B cell (primary cell): ENCODE measurements at regions not wholly inside any gene's neighbourhood (a gene's known extent, or its start where the extent isn't known, plus 50 kb on each side); places are given as distances from the start of the nearest gene placed in this dataset.
"Not testable (repeated sequence)": the region's sequence is repeated elsewhere in the genome, so short reads cannot be mapped to it uniquely, and the experiment has no call there.

Experiments used
- EZH2 ChIP-seq: IDR thresholded peaks from 2 replicates; pipeline ENCODE4 v1.6.1; 2012; ENCODE audit warnings: borderline replicate concordance, low read depth, mild to moderate bottlenecking, moderate library complexity, low read length; ENCODE audit not compliant: insufficient read depth, poor library complexity, severe bottlenecking
- TF ChIP-seq, protein P1 (sequence below): fragments of 200-600 bp; IDR thresholded peaks from one replicate; pipeline ENCODE4 v1.8.0; 2022; ENCODE audit warnings: antibody characterized with exemption, mild to moderate bottlenecking

DNA sequence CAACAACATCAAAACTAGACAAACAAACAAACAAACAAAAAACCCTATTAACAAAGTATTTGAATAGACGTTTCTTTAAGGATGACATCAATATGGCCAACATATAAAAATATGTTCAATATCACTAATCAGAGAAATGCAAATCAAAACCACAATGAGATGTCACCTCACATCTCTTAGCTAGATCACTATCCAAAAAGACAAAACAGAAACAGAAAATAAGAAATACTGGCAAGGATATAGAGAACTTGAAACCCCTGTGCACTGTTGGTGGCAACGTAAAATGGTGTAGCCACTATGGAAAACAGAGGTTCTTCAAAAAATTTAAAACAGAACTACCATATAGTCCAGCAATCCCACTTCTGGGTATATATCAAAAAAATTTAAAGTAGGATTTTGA lies 236.9 kb downstream of the SPATA31A6 start:
- TF ChIP-seq, protein P1, sequence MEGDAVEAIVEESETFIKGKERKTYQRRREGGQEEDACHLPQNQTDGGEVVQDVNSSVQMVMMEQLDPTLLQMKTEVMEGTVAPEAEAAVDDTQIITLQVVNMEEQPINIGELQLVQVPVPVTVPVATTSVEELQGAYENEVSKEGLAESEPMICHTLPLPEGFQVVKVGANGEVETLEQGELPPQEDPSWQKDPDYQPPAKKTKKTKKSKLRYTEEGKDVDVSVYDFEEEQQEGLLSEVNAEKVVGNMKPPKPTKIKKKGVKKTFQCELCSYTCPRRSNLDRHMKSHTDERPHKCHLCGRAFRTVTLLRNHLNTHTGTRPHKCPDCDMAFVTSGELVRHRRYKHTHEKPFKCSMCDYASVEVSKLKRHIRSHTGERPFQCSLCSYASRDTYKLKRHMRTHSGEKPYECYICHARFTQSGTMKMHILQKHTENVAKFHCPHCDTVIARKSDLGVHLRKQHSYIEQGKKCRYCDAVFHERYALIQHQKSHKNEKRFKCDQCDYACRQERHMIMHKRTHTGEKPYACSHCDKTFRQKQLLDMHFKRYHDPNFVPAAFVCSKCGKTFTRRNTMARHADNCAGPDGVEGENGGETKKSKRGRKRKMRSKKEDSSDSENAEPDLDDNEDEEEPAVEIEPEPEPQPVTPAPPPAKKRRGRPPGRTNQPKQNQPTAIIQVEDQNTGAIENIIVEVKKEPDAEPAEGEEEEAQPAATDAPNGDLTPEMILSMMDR: not testable (repeated sequence)
- not testable (repeated sequence) for TF ChIP-seq EZH2
